Inflammatory macrophage (primary cell): ENCODE measurements at regions not wholly inside any gene's neighbourhood (a gene's known extent, or its start where the extent isn't known, plus 50 kb on each side); places are given as distances from the start of the nearest gene placed in this dataset.
A peak's percentile ranks its signal among the peaks of the same experiment; 100 is the strongest.
"Not testable (repeated sequence)": the region's sequence is repeated elsewhere in the genome, so short reads cannot be mapped to it uniquely, and the experiment has no call there.

Source experiments
- DNase-seq, 2 donors: peaks; one replicate each; pipeline ENCODE4 v3.0.0-alpha.2; 2020 to 2022

DNA sequence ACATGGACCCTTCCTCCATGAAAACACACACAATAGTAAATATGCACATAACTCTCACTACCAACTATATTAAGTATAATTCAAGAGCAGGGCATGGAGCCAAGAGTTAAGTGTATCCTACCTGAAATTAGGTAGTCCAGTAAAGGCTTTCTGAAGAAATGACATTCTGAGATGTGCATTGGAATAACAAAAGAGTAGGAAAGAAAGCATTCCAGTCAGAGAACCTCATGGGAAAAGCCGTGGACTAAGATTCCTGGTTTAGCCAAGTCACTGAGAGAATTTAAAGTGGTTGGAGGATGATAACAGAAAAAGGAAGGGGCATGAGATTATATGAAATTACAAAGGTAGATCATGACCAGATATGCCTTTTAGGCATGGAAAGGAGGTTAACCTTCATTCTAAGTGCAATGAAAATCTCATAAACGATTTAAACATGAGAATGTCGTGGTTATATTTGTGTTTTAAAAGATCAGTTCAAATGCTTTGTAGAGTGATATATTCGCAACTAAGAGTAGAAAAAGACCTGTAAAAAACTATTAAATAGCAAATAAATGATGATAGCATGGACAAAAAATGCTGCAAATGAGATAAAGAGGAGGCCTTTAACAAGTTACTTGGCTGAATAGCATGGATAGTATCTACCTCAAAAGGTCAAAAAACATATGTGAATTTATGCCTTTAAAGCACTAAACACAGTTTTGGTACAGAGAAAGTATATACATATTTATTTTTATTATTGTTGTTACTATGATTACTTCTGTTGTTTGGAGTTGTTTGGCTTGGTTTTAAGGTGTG, 767.4 kb upstream of the GHITM start:
- no peak for DNase-seq

- no peak for DNase-seq
Measured at GRCh38 chr10:83372646-83373045, 766.7 kb upstream of the GHITM start.

DNA sequence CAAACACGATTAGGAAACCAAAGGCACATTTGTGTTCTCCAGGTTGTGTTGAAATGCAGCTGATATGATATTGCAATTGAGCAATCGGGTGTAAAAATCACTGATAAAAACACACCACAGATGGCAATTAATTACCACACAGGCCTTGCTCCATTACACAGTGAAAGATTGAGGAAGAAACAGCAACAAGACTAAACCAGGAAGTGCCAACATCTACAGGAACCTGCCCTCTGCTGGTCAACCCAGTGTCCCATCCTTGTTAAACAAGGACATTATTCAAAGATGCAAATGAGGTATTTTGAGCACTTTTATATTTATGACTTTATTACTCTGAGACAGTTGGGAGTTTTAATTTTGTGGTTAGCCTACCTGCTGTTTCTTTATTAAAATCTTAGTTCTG, 765.6 kb upstream of the GHITM start:
- DNase-seq: peak; percentile 7 to 8

DNA sequence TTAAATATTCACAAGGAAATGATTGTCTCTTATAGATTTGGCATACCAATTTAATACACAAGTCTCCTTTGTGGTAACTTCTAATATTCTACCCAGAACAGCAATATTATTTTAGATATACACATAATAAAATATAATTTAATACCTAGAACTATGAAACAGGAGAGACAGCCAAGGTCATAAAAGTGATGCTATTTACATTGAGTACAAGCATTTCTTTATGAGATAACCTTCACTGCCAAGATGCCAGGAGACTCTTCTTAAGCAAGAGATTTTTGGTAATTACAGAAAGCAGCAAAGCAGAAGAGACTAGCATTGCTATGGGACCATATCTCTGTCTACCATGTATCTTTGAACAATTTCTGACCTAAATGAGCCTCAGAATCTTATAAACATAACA, 764.6 kb upstream of the GHITM start:
- DNase-seq: no peak

DNA sequence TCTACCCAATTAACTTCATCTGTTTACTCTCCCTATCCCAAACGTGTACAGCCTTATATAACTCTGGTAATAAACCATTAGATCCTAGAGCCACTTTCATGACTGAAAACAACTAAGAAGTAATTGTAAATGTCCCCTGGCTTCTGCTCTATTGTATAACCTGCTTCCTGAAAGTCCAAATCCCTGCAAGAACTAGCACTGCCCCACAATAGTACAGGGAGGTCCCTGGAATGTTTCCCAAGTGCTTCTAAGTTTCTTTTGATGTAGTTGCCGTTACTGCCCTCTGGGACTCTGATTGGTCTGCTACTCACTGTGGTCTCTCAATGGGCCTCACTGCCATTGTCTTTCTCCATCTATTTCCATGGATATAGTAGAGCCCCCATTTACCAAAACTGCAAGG, 764.0 kb upstream of the GHITM start:
- DNase-seq: no peak

DNA sequence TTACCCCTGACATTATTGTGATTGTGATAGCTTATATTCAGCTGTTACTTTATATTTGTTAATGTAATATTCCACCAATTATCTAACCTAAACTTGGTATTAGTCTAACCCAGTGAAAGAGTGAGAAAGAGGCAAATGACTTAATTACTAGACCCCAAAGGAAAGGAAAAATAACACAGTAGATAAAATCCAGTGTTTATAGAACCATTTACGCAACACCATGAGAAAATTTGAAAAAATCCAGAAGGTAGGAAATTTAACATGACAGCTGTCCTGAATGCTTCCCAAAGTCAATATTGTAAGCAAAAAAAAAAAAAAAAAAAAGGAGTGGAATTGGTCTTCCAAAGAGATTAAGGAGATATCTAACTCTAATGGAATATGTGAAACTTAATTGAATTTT, 741.5 kb upstream of the GHITM start:
- no peak for DNase-seq

GRCh38 chr10:83410570-83410969, 728.7 kb upstream of the GHITM start:
- no peak for DNase-seq

- DNase-seq: no peak
Measured at GRCh38 chr10:83425306-83425705, 714.0 kb upstream of the GHITM start.

GRCh38 chr10:83427101-83427500, 712.2 kb upstream of the GHITM start:
- no peak for DNase-seq

- DNase-seq: no peak
Measured at GRCh38 chr10:83432261-83433045, 706.9 kb upstream of the GHITM start.

- no peak for DNase-seq
Measured at GRCh38 chr10:83433705-83434104, 705.6 kb upstream of the GHITM start.

- DNase-seq: no peak
Measured at GRCh38 chr10:83448013-83448412, 691.3 kb upstream of the GHITM start.

- DNase-seq: no peak
Measured at GRCh38 chr10:83458611-83459010, 680.7 kb upstream of the GHITM start.

- no peak for DNase-seq
Measured at GRCh38 chr10:83459124-83459523, 680.2 kb upstream of the GHITM start.

DNA sequence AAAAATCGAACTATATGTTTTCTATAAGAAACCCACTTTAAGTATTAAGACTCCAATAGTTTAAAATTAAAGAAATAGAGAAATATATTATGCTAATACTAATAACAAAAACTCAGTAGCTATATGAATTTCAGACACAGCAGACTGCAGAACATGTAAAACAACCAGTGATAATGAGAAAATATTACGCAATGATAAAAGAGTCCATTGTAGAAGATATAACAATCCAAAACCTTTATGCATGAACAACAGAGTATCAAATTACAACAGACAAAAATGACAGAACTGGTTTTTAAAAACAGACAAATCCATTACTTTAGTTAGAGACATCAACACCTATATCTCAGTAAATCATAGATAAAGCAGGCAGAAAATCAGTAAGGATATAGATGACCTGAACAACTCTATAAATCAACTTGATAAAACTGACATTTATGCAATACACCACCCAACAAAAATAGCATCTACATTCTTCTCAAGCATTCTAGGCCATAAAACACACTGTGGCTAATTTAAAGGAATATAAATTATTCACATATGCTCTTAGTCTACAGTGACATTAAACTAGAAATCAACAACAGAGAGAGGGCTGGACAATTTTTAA, 669.5 kb upstream of the GHITM start:
- no peak for DNase-seq

DNA sequence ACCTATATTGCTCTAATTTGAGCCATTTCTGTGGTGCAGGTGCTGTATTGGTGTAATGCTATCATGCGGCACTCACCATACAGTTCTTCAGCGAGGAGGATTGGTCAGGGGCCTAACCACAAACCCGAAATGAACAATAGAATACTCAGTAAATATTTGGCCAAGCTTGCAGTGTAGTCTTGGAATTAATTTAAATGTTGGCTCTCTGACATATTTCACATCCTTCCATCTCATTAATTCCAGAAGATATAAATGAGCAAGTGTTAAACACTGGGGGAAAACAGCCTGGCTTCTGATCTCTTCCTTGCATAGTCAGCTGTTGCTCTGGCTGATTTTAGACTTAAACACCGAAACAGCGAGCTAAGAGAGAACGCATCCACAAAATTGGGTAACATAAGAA, 663.1 kb upstream of the GHITM start:
- no peak for DNase-seq

DNA sequence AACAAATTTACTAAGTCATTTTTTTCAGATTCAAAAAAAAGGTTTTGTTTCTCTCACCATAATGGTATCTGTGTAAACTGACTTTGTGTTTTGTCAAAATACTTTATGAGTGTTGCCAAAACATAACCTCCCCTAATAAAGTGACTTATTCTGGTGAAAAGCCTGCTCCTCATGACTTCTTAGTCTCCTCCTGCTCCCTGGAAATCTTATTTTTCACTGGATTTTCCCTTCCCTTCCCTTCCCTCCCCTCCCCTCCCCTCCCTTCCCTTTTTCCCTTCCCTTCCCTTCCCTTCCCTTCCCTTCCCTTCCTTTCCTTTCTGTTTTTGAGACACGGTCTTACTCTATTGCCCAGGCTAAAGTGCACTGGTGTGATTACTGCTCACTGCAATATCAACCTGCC, 650.1 kb upstream of the GHITM start:
- DNase-seq: no peak

- DNase-seq: no peak
Measured at GRCh38 chr10:83492004-83492403, 647.3 kb upstream of the GHITM start.

- DNase-seq: no peak
Measured at GRCh38 chr10:83512681-83513080, 626.6 kb upstream of the GHITM start.

- DNase-seq: no peak
Measured at GRCh38 chr10:83515001-83515400, 624.3 kb upstream of the GHITM start.

GRCh38 chr10:83516788-83517187, 622.5 kb upstream of the GHITM start:
- no peak for DNase-seq

- no peak for DNase-seq
Measured at GRCh38 chr10:83517456-83517855, 621.9 kb upstream of the GHITM start.

- no peak for DNase-seq
Measured at GRCh38 chr10:83518779-83519178, 620.5 kb upstream of the GHITM start.

DNA sequence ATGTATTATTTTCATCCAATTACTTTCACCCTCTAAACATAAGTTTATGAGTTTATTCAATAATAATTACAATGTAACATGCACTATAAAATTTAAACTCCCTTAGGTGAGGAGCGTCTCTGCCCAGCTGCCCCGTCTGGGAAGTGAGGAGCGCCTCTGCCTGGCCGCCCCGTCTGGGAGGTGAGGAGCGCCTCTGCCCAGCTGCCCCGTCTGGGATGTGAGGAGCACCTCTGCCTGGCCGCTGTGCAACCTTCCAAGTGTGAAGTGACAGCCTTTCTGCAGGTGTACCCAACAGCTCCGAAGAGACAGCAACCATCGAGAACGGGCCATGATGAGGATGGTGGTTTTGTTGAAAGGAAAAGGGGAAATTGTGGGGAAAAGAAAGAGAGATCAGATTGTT, 618.9 kb upstream of the GHITM start:
- not testable (repeated sequence) for DNase-seq
